Peyer's patch (tissue), 4 donors: ENCODE measurements at regions not wholly inside any gene's neighbourhood (a gene's known extent, or its start where the extent isn't known, plus 50 kb on each side); places are given as distances from the start of the nearest gene placed in this dataset.
"Not testable (repeated sequence)": the region's sequence is repeated elsewhere in the genome, so short reads cannot be mapped to it uniquely, and the experiment has no call there.

Source experiments
- CTCF ChIP-seq, 6 experiments: fragments of 450-650 bp in 4 of 6; fragments of 200-600 bp in 2 of 6; sonication (generic) in 1 of 6; IDR thresholded peaks; one replicate each; pipeline ENCODE4 v1.5.1; 2017 to 2019; ENCODE audit warnings: antibody characterized with exemption in 6 of 6, mild to moderate bottlenecking in 3 of 6, moderate library complexity in 1 of 6
- POLR2A ChIP-seq, 2 donors: fragments of 450-650 bp; IDR thresholded peaks; one replicate each; pipeline ENCODE4 v1.5.1; 2017; ENCODE audit warnings: antibody characterized with exemption in 2 of 2, mild to moderate bottlenecking in 2 of 2, moderate library complexity in 2 of 2

- not testable (repeated sequence) for TF ChIP-seq POLR2A, CTCF (IDR thresholded peaks at IDR 0.05)
Measured at GRCh38 chr14:106750089-106750488, 1223.7 kb downstream of the TMEM121 start.
